Endothelial cell of umbilical vein (primary cell): ENCODE measurements at regions not wholly inside any gene's neighbourhood (a gene's known extent, or its start where the extent isn't known, plus 50 kb on each side); places are given as distances from the start of the nearest gene placed in this dataset.
A peak's percentile ranks its signal among the peaks of the same experiment; 100 is the strongest.

ENCODE experiments used
- BruUV-seq: library from RNA; stranded (reverse); fragments of 400-500 nt; replicated peaks from 2 replicates; lab custom pipeline; 2021; lab: Mats Ljungman, UMichigan
- CTCF ChIA-PET: fragments of 300-600, 350-600 bp; sonication (Branson Sonifier 250); formaldehyde crosslinking; loops from one replicate; lab custom pipeline; 2021; ENCODE audit warnings: antibody characterized with exemption, inconsistent platforms; lab: Charles Lee
- POLR2A ChIA-PET: fragments of 300-600, 350-600 bp; sonication (Branson Sonifier 250); formaldehyde crosslinking; loops from one replicate; lab custom pipeline; 2021; ENCODE audit warnings: antibody characterized with exemption, inconsistent platforms; lab: Charles Lee
- DNase-seq: peaks from one replicate; pipeline ENCODE4 v3.0.0-alpha.2; 2011; ENCODE audit warnings: low read depth, low spot score
- FAIRE-seq: peaks from 2 replicates; lab custom pipeline; 2011; peaks lifted over from hg19 to GRCh38; lab: Jason Lieb, UNC
- H2AFZ ChIP-seq: 2 replicates; pipeline ENCODE4 v1.6.0; 2012; ENCODE audit warnings: low read depth, low read length, control low read depth, inconsistent platforms
- H3K27ac ChIP-seq: 2 replicates; pipeline ENCODE4 v1.5.1; 2011; ENCODE audit warnings: low read depth, mild to moderate bottlenecking, control low read depth, low read length, moderate library complexity; ENCODE audit not compliant: insufficient read depth
- H3K27me3 ChIP-seq, 2 experiments: 2 replicates each; pipeline versions ENCODE4 v1.6.0 to v1.6.1; 2011; ENCODE audit warnings: low read length in 2 of 2, mixed read lengths in 1 of 2; ENCODE audit not compliant: control insufficient read depth in 2 of 2, insufficient read depth in 2 of 2
- H3K36me3 ChIP-seq, 2 experiments: 2 replicates in 1 of 2; 3 replicates in 1 of 2; pipeline ENCODE4 v1.5.1; 2011; ENCODE audit warnings: low read length in 2 of 2, mild to moderate bottlenecking in 1 of 2, moderate library complexity in 1 of 2; ENCODE audit not compliant: control insufficient read depth in 2 of 2, insufficient read depth in 2 of 2; ENCODE audit errors: extremely low read depth in 1 of 2
- H3K4me1 ChIP-seq: 3 replicates; pipeline ENCODE4 v1.5.1; 2011; ENCODE audit warnings: mild to moderate bottlenecking, low read length; ENCODE audit not compliant: control insufficient read depth, insufficient read depth; ENCODE audit errors: extremely low read depth
- H3K4me2 ChIP-seq: 2 replicates; pipeline ENCODE4 v1.6.1; 2011; ENCODE audit warnings: low read length, control low read depth, mixed read lengths; ENCODE audit not compliant: insufficient read depth
- H3K4me3 ChIP-seq, 3 experiments: fragments of 200-600 bp in 1 of 3; sonication (generic), shearing (Covaris generic) in 1 of 3; replicated peaks in 1 of 3; 2 replicates each; pipeline ENCODE4 v1.5.1; 2011 to 2016; ENCODE audit warnings: control low read depth in 3 of 3, low read length in 3 of 3, mild to moderate bottlenecking in 2 of 3, inconsistent platforms in 1 of 3, low read depth in 1 of 3, moderate library complexity in 1 of 3; ENCODE audit not compliant: insufficient read depth in 1 of 3
- H3K79me2 ChIP-seq: 2 replicates; pipeline ENCODE4 v1.6.0; 2012; ENCODE audit warnings: low read length, inconsistent platforms; ENCODE audit not compliant: control insufficient read depth, insufficient read depth
- H3K9ac ChIP-seq: replicated peaks from 2 replicates; pipeline ENCODE3; 2011; ENCODE audit warnings: low read length, control low read depth; ENCODE audit not compliant: insufficient read depth; ENCODE audit errors: extremely low read depth
- H3K9me1 ChIP-seq: replicated peaks from 3 replicates; pipeline ENCODE4 v1.6.0; 2011; ENCODE audit warnings: mild to moderate bottlenecking, low read length; ENCODE audit not compliant: control insufficient read depth, insufficient read depth; ENCODE audit errors: extremely low read depth
- H3K9me3 ChIP-seq: replicated peaks from 2 replicates; pipeline ENCODE4 v1.5.1; 2012; ENCODE audit warnings: low read length, inconsistent platforms; ENCODE audit not compliant: control insufficient read depth, insufficient read depth
- H4K20me1 ChIP-seq: replicated peaks from 2 replicates; pipeline ENCODE3; 2011; ENCODE audit warnings: mild to moderate bottlenecking, low read length; ENCODE audit not compliant: control insufficient read depth, insufficient read depth; ENCODE audit errors: extremely low read depth
- CTCF ChIP-seq, 2 donors: IDR thresholded peaks; 1 replicate in 1 of 2; 2 replicates in 1 of 2; pipeline ENCODE4 v1.5.1; 2011; ENCODE audit warnings: low read length in 2 of 2, mild to moderate bottlenecking in 2 of 2, moderate library complexity in 2 of 2, control low read depth in 1 of 2, inconsistent platforms in 1 of 2, low read depth in 1 of 2; ENCODE audit not compliant: insufficient read depth in 1 of 2; ENCODE audit errors: extremely low read depth in 1 of 2
- GATA2 ChIP-seq: IDR thresholded peaks from 2 replicates; pipeline ENCODE4 v1.7.0; 2011; ENCODE audit warnings: low read depth, mild to moderate bottlenecking, moderate library complexity, mixed read lengths, low read length; ENCODE audit not compliant: insufficient read length, insufficient read depth
- JUN ChIP-seq: IDR thresholded peaks from 2 replicates; pipeline ENCODE4 v1.6.1; 2011; ENCODE audit warnings: borderline replicate concordance, low read depth; ENCODE audit not compliant: insufficient read length, insufficient read depth
- dilution Hi-C: fragments of 300-500 bp; cut with MboI; formaldehyde crosslinking; loops from one replicate; pipeline ENCODE4 v1.15.0; 2019; ENCODE audit warnings: low sequenced_read_pairs; ENCODE audit not compliant: extremely low pct_ligation_motif_present
- intact Hi-C: fragments of 100-400 bp; cut with micrococcal nuclease; formaldehyde crosslinking; loops from one replicate; pipeline ENCODE4 v1.10.0; 2022

DNA sequence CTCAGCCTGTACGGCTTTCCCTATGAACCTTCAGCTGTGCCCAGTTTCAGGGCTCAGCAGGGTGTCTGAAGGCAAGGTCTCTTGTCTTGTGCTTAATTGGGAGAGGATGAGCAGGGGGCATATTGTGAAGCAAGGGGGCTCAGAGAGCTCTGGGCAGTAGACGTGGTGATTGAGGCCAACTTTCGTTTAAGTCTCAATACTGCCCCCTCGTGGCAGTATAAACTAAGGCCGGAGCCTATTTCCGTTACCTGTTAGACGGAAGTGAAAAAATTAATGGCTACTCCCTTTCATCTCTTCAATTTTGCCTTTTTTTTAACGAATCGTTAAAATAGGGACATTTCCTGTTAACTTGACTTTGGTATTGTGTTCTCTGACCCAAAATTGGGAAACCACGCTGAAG, 193.4 kb downstream of the TDRD15 start:
- no peak for FAIRE-seq
- CTCF ChIA-PET = interaction anchor here (0.9 to 1.3 kb wide), 3 partner anchors 272 to 656 kb away, joined by 4 to 15 read pairs (median 6); partner anchors contain the start of gene APOB

DNA sequence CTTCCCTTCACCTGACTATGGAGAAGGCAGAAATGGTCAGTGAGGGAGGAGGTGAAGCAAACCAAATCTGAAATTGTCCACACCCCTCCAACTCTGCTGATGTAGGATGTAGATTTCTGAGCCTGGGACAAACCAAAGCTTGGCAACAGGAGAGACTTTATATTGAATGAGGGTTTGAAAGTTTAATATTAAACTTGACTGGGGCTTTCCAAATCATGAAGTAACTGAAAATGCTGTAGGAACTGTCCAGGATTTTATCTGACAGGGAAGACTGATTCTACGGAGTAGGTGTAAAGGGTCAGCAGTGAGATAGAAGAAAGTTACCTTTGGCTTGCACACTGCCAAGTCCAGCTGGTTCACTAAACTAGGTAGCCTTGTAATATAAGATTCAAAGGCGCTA, 194.5 kb downstream of the TDRD15 start:
- H4K20me1 ChIP-seq = no peaks in the 10 kb centered on the region
- no peaks in the 10 kb centered on the region for H3K79me2 ChIP-seq
- H3K9ac ChIP-seq = no peak overlapping the region
- DNase-seq = no peak
- no peak overlapping the region for H3K4me3 ChIP-seq
- no peak overlapping the region for H2AFZ ChIP-seq
- no peaks in the 10 kb centered on the region for H3K9me3 ChIP-seq
- intact Hi-C loops (loop anchor here (5.0 kb wide), 1 partner anchor 651 kb away; the partner anchor contains the start of gene GDF7), dilution Hi-C loops (no loop called here)
- H3K27me3 ChIP-seq = no peaks in the 10 kb centered on the region
- no peak overlapping the region for H3K27ac ChIP-seq
- H3K36me3 ChIP-seq = no peaks in the 10 kb centered on the region
- FAIRE-seq = no peak
- ChIA-PET POLR2A (no interaction called here), CTCF (no interaction called here)
- H3K4me1 ChIP-seq = no peaks in the 10 kb centered on the region
- H3K4me2 ChIP-seq = no peak overlapping the region
- no peaks in the 10 kb centered on the region for H3K9me1 ChIP-seq
- no TSS peak for BruUV-seq
- TF ChIP-seq JUN (no peak), CTCF (IDR thresholded peaks at IDR 0.05; ENCODE audit: extremely low read depth in 1 of 2, insufficient read depth in 1 of 2, low read depth in 1 of 2, low read length in 2 of 2) (no peak)

More for the DNA sequence above, 193.4 kb downstream of the TDRD15 start:
- no peaks in the 10 kb centered on the region for H3K36me3 ChIP-seq
- dilution Hi-C loops = no loop called here
- peak; percentile 3 for DNase-seq
- no peaks in the 10 kb centered on the region for H4K20me1 ChIP-seq
- intact Hi-C loops = loop anchor here (1.0 to 5.0 kb wide), 4 partner anchors 141 to 650 kb away; partner anchors contain the start of gene GDF7
- no peaks in the 10 kb centered on the region for H3K9me1 ChIP-seq
- H3K27ac ChIP-seq = no peak overlapping the region
- POLR2A ChIA-PET = no interaction called here
- BruUV-seq = no TSS peak
- H3K27me3 ChIP-seq = no peaks in the 10 kb centered on the region
- no peaks in the 10 kb centered on the region for H3K4me1 ChIP-seq
- no peak overlapping the region for H3K4me2 ChIP-seq
- TF ChIP-seq GATA2 (no peak), CTCF (IDR thresholded peaks at IDR 0.05; ENCODE audit: extremely low read depth in 1 of 2, insufficient read depth in 1 of 2, low read depth in 1 of 2, low read length in 2 of 2) (peak; percentile 37 to 44)
- no peaks in the 10 kb centered on the region for H3K9me3 ChIP-seq
- H3K79me2 ChIP-seq = no peaks in the 10 kb centered on the region
- no peak overlapping the region for H3K4me3 ChIP-seq
- H3K9ac ChIP-seq = no peak overlapping the region
- H2AFZ ChIP-seq = no peak overlapping the region
